ENCODE measurements at regions not wholly inside any gene's neighbourhood (a gene's known extent, or its start where the extent isn't known, plus 50 kb on each side); places are given as distances from the start of the nearest gene placed in this dataset.

- no peak for TF ChIP-seq CTCF (IDR thresholded peaks at IDR 0.05; ENCODE audit: low read depth, low read length)
- no peak for TF ChIP-seq EZH2phosphoT487 (IDR thresholded peaks at IDR 0.05; ENCODE audit: low read depth)
These were observed 93.1 kb upstream of the B3GAT1 start for GRCh38 chr11:134505125-134505524.
